ENCODE measurements at regions not wholly inside any gene's neighbourhood (a gene's known extent, or its start where the extent isn't known, plus 50 kb on each side); places are given as distances from the start of the nearest gene placed in this dataset.

- H3K4me1 ChIP-seq, result no peaks in the 10 kb centered on the region
- H3K27me3 ChIP-seq, result no peaks in the 10 kb centered on the region
- no peak for TF ChIP-seq CTCF (IDR thresholded peaks at IDR 0.05; ENCODE audit: low read depth, low read length)
- no peak for DNase-seq
- H3K9me3 ChIP-seq, result no peaks in the 10 kb centered on the region
- H3K4me3 ChIP-seq (ENCODE audit: low read depth, low read length), result no peak overlapping the region
- no peaks in the 10 kb centered on the region for H3K36me3 ChIP-seq
Observed at GRCh38 chr3:18024715-18025114, 282.3 kb upstream of the TBC1D5 start.

DNA sequence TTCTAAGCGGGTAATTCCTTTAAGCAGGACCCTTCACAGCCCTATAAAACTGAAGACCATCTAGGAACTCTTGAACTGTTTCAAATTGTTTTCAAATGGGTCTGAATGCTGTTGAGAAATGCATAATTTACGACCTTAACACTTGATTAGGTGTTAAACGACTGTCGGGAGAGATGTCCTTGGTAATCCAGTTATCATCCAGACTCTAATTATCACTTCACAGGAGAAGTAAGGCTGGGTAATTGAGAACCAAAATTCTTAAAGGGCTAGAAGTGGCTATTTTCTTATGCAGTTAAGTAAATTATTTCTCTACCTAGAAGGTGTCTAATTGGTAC, 276.7 kb upstream of the TBC1D5 start:
- DNase-seq, result no peak

DNA sequence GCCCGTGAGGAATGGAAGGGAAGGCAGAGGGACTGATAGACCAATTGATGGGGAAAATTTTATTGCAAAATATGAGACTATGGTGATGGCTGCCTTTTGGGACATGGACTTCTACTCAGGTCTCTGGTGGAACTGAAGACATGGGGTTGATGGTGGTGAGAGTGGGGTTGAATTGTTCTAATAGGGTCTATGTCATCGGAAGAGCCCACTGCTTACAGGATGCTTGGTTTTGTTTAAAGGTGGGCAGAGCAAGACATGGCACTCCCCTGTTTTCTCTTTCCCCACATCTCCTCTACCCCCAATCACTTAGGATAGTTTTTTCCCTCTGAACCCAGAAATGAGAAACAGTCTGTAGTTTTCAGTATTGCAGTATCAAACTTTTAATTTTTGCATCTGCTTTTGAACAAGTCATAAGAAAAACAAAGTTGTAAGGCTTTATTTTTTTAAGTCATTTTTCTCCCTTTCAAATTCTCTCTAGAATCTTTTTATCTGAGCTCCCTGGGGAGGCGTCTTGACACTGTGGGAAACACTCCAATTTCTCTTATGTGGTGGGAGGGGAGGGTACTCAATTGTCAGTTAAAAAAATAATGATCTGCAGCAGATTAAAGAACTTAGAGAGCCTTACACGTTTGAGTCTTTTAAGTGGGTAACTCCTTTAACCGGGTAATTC, 276.2 kb upstream of the TBC1D5 start:
- no peak for DNase-seq
- Histone ChIP-seq H3K4me1 (no peaks in the 10 kb centered on the region), H3K27me3 (no peaks in the 10 kb centered on the region), H3K4me3 (ENCODE audit: low read depth, low read length) (no peak overlapping the region), H3K36me3 (no peaks in the 10 kb centered on the region), H3K9me3 (no peaks in the 10 kb centered on the region)
- TF ChIP-seq CTCF (IDR thresholded peaks at IDR 0.05; ENCODE audit: low read depth, low read length), result no peak

More for the DNA sequence above, 276.7 kb upstream of the TBC1D5 start:
- Histone ChIP-seq H3K36me3 (no peaks in the 10 kb centered on the region), H3K27me3 (no peaks in the 10 kb centered on the region), H3K4me3 (ENCODE audit: low read depth, low read length) (no peak overlapping the region), H3K4me1 (no peaks in the 10 kb centered on the region), H3K9me3 (no peaks in the 10 kb centered on the region)
- TF ChIP-seq CTCF (IDR thresholded peaks at IDR 0.05; ENCODE audit: low read depth, low read length), result no peak

GRCh38 chr3:18016366-18016765, 273.9 kb upstream of the TBC1D5 start:
- no peak for DNase-seq
- TF ChIP-seq CTCF (IDR thresholded peaks at IDR 0.05; ENCODE audit: low read depth, low read length), result no peak
- Histone ChIP-seq H3K4me1 (no peaks in the 10 kb centered on the region), H3K4me3 (ENCODE audit: low read depth, low read length) (no peak overlapping the region), H3K9me3 (no peaks in the 10 kb centered on the region), H3K36me3 (no peaks in the 10 kb centered on the region), H3K27me3 (no peaks in the 10 kb centered on the region)

GRCh38 chr3:18012933-18013332, 270.5 kb upstream of the TBC1D5 start:
- no peaks in the 10 kb centered on the region for H3K27me3 ChIP-seq
- no peaks in the 10 kb centered on the region for H3K4me1 ChIP-seq
- no peak for TF ChIP-seq CTCF (IDR thresholded peaks at IDR 0.05; ENCODE audit: low read depth, low read length)
- H3K36me3 ChIP-seq, result no peaks in the 10 kb centered on the region
- no peak for DNase-seq
- no peaks in the 10 kb centered on the region for H3K9me3 ChIP-seq
- no peak overlapping the region for H3K4me3 ChIP-seq (ENCODE audit: low read depth, low read length)

DNA sequence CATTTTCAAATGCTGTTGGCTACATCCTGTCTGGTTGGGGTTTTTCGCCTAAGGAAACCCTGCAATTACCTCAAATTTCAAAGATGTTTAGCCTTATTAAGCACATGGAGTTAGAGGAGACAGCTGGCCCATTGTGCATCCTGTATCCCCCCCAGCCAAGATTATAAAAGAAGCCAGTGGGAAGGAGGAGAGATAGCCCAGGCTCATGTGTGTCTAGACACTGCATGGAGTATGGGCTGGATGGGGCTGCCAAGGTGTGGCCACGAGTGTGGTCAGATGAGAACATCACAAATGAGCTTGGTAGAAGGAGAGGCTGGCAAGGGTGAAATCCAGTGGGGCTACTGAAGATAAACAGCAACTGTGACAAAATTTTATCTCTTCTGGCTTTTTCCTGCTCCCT, 270.0 kb upstream of the TBC1D5 start:
- Histone ChIP-seq H3K36me3 (no peaks in the 10 kb centered on the region), H3K9me3 (no peaks in the 10 kb centered on the region), H3K4me1 (no peaks in the 10 kb centered on the region), H3K4me3 (ENCODE audit: low read depth, low read length) (no peak overlapping the region), H3K27me3 (no peaks in the 10 kb centered on the region)
- DNase-seq, result no peak
- no peak for TF ChIP-seq CTCF (IDR thresholded peaks at IDR 0.05; ENCODE audit: low read depth, low read length)
